ENCODE measurements at regions not wholly inside any gene's neighbourhood (a gene's known extent, or its start where the extent isn't known, plus 50 kb on each side); places are given as distances from the start of the nearest gene placed in this dataset.

- TF ChIP-seq REST (IDR thresholded peaks at IDR 0.05): no peak
These were observed 1326.3 kb upstream of the CADM2 start (continued) for GRCh38 chr3:83632526-83632925.

- Histone ChIP-seq H3K27me3 (ENCODE audit: control insufficient read depth in 4 of 4, insufficient read depth in 4 of 4, low read length in 3 of 4) (no peaks in the 10 kb centered on the region), H3K4me3 (ENCODE audit: low read depth in 1 of 3, low read length in 3 of 3) (no peak overlapping the region), H3K4me1 (ENCODE audit: control insufficient read depth in 4 of 4, insufficient read depth in 4 of 4, low read length in 3 of 4) (no peaks in the 10 kb centered on the region), H3K9ac (ENCODE audit: low read depth in 1 of 2, low read length in 2 of 2) (no peak overlapping the region), H3K36me3 (ENCODE audit: control insufficient read depth in 4 of 4, insufficient read depth in 3 of 4, low read depth in 1 of 4, low read length in 3 of 4) (no peaks in the 10 kb centered on the region), H3K9me3 (ENCODE audit: control insufficient read depth in 4 of 4, low read length in 3 of 4) (peaks cover 0 to 1% (median 0%) of the 10 kb centered on the region in 4 donors), H3K27ac (ENCODE audit: low read depth in 1 of 2, low read length in 2 of 2) (no peak overlapping the region)
- no peak for DNase-seq (ENCODE audit: low spot score)
- 67% methylated on average over 10 of the region's 10 CpGs for WGBS
- no peak for TF ChIP-seq EGR1 (IDR thresholded peaks at IDR 0.05; ENCODE audit: low read depth in 2 of 2)
- no peak for TF ChIP-seq YY1 (IDR thresholded peaks at IDR 0.05)
- no peak for TF ChIP-seq TAF1 (conservative IDR thresholded peaks at IDR 0.05)
- TF ChIP-seq HNF4G (IDR thresholded peaks at IDR 0.05): no peak
- TF ChIP-seq FOXA1 (IDR thresholded peaks at IDR 0.05): no peak
- no peak for TF ChIP-seq CTCF (IDR thresholded peaks at IDR 0.05; ENCODE audit: low read depth, low read length, missing input control)
- no peak for TF ChIP-seq REST (IDR thresholded peaks at IDR 0.05)
- TF ChIP-seq RXRA (IDR thresholded peaks at IDR 0.05): no peak
- no peak for TF ChIP-seq NR2F2 (IDR thresholded peaks at IDR 0.05)
- no peak for TF ChIP-seq JUND (IDR thresholded peaks at IDR 0.05)
- TF ChIP-seq MAX (IDR thresholded peaks at IDR 0.05): no peak
- no peak for TF ChIP-seq ATF3 (IDR thresholded peaks at IDR 0.05)
- TF ChIP-seq RAD21 (IDR thresholded peaks at IDR 0.05): no peak
- no peak for TF ChIP-seq FOXA2 (IDR thresholded peaks at IDR 0.05)
- TF ChIP-seq GABPA (IDR thresholded peaks at IDR 0.05 in 1 of 2, conservative IDR thresholded peaks at IDR 0.05 in 1 of 2): no peak
- TF ChIP-seq ZBTB33 (IDR thresholded peaks at IDR 0.05): no peak
- TF ChIP-seq HNF4A (conservative IDR thresholded peaks at IDR 0.05): no peak
- TF ChIP-seq SP1 (IDR thresholded peaks at IDR 0.05): no peak
These were observed 1325.0 kb upstream of the CADM2 start for GRCh38 chr3:83633758-83634157.

Measured in liver (tissue), 8 donors.